SKM-1 treated with dmso at 0.1 percent for 144 hours (cell line): ENCODE measurements at regions not wholly inside any gene's neighbourhood (a gene's known extent, or its start where the extent isn't known, plus 50 kb on each side); places are given as distances from the start of the nearest gene placed in this dataset.

ENCODE experiments used
- DNase-seq: peaks from one replicate; lab custom pipeline; 2025; ENCODE audit not compliant: unreplicated experiment; lab: John Stamatoyannopoulos, UW

GRCh38 chr2:120496759-120497158 is 150.8 kb downstream of the INHBB start:
- DNase-seq = no peak

- no peak for DNase-seq
These were observed 151.5 kb downstream of the INHBB start for GRCh38 chr2:120497261-120497977.

DNA sequence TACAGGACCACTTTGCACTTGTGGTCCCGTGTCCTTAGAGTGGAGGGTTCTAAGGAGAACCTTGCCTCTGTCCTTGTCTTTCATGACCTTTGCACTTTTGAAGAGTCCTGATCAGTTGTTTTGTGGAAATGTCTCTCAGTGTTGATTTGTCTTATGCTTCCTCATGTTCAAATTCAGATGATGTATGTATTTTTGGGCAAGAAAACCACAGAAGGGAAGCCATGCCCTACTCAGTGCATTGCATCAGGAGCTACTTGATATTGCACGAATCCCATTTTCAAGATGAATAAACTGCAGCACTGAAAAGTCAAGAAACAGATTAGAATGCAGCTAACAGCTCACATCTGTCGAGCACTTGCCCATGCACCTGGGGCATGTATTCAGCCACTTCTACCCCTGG is 152.2 kb downstream of the INHBB start:
- DNase-seq = peak; percentile 72

GRCh38 chr2:120498576-120499394 is 152.8 kb downstream of the INHBB start:
- DNase-seq = no peak

DNA sequence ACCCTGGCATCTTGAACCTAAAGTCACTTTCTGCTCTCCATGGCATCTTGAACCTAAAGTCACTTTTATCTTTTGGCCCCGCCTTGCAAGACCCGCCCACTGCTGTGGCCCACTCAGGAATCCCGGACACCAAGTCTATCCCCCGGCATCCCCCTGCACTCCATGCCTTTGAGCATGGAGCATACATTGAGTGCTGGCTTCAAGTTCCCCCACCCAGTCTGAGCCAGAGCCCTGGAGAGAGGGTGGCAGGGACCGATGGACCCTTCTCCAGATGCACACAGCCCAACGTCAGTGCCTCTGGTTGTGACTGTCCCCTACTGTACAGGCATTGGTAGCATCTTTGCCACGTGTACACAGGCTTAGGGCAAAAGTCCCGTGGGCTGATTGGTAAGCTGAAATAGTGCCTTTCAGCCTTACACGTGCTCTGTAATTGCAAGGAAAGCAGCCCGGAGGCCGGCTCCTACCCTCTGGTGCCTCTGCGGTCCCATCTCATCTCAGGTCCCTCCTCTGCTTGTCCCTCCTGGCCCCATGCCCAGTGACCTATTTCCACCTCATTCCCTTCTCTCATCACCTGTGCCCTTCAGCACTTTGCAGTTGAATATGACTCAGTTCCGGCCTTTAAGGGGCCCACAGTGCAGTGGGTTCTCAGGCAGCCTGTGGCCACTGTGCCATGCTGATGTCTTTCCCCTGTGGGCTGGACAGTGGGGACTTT is 154.0 kb downstream of the INHBB start:
- DNase-seq = no peak

DNA sequence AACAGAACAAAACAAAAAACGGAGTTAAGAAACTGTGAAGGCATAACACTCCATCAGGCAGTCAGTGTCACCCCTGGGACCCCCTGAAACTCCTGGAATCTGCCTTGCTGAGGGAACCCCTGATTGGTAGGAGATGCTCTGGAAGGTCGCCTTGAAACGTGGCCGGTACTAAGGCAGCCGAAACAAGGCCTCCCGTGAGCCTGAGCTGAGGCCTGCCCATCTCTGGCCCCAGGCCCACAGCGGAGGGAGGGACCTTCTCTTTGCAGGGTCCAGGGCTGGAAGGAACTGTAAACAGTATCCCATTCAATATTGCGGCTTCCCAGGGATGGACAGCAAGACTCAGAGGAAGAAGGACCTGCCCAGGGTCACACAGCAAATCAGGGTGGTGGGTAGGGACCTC is 155.7 kb downstream of the INHBB start:
- DNase-seq = no peak

DNA sequence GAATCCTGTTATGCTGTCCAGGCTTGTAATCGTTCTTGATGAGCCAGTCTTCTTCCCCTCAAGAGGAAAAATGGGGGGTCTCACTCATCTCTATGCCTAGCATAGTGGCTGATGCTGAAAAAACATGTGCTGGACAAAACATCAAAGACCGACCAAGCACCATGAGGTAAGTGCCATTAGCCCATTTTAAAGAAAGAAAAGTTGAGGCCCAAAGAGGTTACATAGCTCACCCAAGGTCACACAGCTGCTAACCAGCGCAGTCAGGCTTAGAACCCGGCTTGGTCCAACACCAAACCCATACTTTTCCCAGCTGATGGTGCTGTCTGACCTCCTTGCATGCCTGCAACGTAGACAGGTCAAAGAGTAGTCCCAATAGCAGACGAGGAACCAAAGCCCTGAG is 156.4 kb downstream of the INHBB start:
- DNase-seq = no peak

DNA sequence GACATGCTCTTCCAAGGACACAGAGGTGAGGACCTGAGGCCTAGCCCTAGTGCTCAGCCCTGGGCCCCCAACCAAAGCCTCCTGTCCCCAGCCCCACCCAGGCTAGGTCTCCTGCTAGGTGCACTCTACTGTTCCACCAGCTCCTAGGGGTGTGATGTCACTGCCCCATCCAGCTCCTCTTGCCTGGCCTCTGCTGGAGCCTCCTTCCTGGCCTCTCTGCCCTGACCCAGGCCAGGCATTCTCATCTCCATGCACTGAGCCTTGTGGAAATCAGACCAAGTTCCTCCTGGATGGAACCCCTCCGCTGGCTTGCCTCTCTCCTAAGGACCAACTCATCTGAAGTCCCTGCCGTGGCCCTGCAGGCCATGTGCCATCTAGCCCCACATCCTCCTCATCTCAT is 156.8 kb downstream of the INHBB start:
- no peak for DNase-seq

DNA sequence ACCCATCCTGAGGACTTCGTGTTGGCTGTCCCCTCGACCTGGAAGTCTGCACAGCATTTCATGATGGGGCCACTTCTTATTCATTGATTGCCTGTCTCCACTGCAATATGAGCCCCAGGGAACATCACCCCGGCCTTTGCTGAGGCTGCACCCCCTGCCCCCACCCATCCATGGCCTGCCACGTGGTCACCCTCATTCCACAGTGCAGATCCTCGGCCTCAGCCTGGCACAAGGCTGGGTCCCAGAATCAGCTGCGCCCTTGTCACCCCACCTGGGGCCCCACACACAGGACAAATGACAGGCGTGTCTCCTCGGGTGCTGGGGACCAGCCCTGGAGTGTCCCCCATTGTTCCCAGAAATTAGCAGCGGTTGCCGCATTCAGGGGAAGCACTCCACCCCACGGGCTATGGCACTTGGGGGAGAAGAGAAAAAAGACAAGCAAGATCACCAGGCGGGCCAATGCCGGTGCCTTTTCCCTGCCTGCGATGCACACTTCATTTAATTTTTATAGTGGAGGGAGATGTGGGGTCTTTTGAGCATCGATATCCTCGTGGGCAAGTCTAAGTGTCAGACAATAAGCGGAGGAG is 157.4 kb downstream of the INHBB start:
- no peak for DNase-seq

DNA sequence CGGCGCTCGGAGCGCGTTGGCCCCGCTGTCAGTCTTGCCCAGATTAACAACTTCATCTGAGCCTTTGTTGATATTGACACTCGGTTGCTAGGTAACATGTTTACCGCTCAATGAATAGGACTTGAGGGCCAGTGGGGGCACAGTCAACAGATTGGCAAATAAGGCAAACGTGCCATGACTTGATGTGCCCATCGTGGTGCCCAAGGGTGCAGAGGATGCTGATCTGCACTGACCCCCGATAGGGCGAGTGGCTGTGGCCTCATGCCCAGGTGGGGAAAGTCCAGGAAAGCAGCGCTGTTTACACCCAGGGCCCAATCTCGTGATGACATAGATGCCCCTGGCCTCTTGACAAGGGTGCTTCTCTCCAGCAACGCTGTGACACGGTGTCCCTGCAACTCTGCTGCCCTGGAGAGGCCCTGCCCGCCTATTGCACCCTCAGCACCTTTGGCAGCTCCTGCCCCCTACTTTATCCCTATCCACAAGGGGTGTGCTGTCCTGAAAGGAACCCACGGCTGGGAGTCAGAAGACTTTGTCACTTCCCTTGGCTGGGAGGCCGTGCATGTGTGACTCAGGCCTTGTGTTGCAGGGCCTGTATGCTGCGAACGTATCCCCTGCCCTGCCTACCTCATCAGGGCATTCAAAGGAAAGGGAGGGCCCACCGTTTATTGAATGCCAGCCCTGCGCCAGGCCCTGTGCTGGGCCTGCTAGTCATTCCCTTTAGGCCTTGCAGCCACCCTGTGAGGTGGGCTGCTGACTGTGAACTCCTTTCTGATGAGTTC is 158.0 kb downstream of the INHBB start:
- DNase-seq = no peak

GRCh38 chr2:120504936-120505705 is 159.2 kb downstream of the INHBB start:
- no peak for DNase-seq

GRCh38 chr2:120508567-120509041 is 162.7 kb downstream of the INHBB start:
- no peak for DNase-seq

- DNase-seq = no peak
These were observed 163.4 kb downstream of the INHBB start for GRCh38 chr2:120509213-120509815.

DNA sequence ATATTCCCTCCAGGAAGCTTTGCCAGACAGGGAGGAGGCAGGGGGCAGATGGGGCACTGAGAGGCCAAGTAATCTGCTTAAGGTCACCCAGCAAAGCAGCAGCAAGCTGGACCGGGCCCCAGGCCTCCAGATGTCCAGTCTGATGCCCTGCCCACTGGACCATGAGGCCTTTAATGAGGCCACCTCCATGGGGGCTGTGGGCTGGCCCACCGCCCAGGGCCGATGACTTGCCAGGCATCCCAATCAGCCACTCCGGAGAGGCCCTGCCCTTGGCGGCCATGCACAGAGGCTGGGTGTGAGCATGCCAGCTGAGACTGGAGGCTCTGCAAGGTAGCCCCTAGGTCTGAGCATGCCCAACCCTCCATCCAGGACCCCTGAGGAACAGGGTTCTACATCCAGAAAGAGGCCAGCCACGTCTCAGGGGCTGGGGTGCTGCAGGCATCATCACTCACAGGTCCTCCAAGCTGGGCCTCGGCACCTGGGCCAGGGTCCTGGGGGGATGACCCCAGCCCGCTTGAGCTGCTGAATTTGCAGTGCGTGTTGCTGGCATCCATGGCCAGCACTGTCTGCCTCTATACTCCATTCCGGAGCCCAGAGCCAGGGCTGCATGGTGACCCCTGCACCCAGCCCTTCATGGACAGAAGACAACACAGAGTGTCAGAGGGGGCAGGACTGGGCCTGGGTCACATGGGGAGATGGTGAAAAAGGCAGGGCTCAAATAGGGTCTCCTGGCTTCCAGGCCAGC is 164.2 kb downstream of the INHBB start:
- no peak for DNase-seq

- DNase-seq = no peak
These were observed 164.9 kb downstream of the INHBB start for GRCh38 chr2:120510751-120511395.

GRCh38 chr2:120511536-120511935 is 165.6 kb downstream of the INHBB start:
- DNase-seq = no peak

DNA sequence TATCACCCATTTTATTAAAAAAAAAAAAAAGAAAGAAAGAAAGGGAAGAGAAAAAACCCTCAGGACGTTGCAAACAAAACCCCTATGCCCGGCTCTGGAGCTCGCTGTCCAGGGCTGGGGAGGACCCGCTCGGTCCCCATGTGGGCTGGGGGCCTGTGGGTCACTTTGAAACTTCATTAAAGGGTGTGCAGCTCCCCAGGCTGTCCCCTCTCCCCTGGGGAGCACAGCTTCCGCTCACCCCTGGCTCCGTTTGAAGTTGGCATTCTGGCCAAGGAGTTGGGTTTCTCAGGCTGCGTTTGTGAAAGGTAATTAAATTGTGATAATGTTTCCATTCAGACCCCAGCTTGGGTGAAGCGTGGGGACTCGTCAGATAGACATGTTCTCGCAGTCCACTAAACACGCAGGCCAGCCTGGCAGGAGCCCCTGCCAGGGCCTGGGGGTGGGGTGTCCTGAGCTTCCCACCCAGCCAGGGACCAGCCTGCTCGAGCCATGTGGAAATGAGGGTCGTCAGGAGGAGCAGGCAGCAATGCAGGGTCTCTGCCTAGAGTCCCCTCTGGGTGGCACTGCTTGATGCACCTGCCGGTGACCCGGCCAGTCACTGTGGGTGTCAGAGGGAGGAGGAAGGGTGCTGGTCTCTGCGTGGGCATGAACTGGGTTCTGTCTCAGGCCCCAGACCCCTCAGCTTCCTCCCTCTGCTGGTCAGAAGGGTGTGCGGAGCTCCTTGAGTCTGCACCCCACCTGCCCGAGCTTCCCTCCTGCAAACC is 166.2 kb downstream of the INHBB start:
- no peak for DNase-seq
